BE2C (cell line): ENCODE measurements at regions not wholly inside any gene's neighbourhood (a gene's known extent, or its start where the extent isn't known, plus 50 kb on each side); places are given as distances from the start of the nearest gene placed in this dataset.

Source experiments
- DNase-seq: peaks from one replicate; pipeline ENCODE4 v3.0.0-alpha.2; 2020
- H3K27me3 ChIP-seq: fragments of 250-450 bp; sonication (Bioruptor Pico); 2 replicates; pipeline ENCODE4 v1.5.1; 2020; ENCODE audit warnings: mild to moderate bottlenecking
- H3K36me3 ChIP-seq: fragments of 250-450 bp; sonication (Bioruptor Pico); 2 replicates; pipeline ENCODE4 v1.5.1; 2020; ENCODE audit warnings: mild to moderate bottlenecking
- H3K4me1 ChIP-seq: fragments of 250-450 bp; sonication (Bioruptor Pico); 2 replicates; pipeline ENCODE4 v1.5.1; 2020
- H3K4me3 ChIP-seq: 2 replicates; pipeline ENCODE4 v1.5.1; 2011; ENCODE audit warnings: low read depth, low read length
- H3K9me3 ChIP-seq: fragments of 250-450 bp; sonication (Bioruptor Pico); 2 replicates; pipeline ENCODE4 v1.5.1; 2020
- TF ChIP-seq, protein P1 (sequence below): IDR thresholded peaks from 2 replicates; pipeline ENCODE4 v1.5.1; 2012; ENCODE audit warnings: mild to moderate bottlenecking, low read depth, low read length

DNA sequence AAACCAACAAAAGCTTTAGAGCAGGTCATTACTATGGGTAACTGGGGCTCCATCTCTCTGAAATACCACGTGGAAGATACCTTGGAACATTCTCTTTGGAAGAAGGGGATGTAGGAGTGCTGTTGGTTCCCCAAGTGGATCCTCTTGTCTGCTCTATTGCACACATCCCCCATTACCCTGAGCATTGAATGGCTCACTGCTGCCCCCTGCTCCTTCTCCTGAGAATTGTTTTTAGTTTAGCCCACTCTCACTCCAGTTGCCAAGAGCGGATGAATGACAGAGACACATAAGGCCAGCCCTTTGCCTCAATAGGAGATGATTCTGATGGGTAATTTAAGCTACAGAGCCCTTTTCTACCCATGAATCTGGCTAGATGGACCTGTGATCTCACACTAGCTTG, 135.6 kb upstream of the SUCLG2 start:
- Histone ChIP-seq H3K9me3 (no peaks in the 10 kb centered on the region), H3K27me3 (no peaks in the 10 kb centered on the region), H3K36me3 (no peaks in the 10 kb centered on the region), H3K4me3 (no peak overlapping the region), H3K4me1 (no peaks in the 10 kb centered on the region)
- TF ChIP-seq, protein P1, sequence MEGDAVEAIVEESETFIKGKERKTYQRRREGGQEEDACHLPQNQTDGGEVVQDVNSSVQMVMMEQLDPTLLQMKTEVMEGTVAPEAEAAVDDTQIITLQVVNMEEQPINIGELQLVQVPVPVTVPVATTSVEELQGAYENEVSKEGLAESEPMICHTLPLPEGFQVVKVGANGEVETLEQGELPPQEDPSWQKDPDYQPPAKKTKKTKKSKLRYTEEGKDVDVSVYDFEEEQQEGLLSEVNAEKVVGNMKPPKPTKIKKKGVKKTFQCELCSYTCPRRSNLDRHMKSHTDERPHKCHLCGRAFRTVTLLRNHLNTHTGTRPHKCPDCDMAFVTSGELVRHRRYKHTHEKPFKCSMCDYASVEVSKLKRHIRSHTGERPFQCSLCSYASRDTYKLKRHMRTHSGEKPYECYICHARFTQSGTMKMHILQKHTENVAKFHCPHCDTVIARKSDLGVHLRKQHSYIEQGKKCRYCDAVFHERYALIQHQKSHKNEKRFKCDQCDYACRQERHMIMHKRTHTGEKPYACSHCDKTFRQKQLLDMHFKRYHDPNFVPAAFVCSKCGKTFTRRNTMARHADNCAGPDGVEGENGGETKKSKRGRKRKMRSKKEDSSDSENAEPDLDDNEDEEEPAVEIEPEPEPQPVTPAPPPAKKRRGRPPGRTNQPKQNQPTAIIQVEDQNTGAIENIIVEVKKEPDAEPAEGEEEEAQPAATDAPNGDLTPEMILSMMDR, result peak; percentile 76
- DNase-seq, result peak; percentile 46

DNA sequence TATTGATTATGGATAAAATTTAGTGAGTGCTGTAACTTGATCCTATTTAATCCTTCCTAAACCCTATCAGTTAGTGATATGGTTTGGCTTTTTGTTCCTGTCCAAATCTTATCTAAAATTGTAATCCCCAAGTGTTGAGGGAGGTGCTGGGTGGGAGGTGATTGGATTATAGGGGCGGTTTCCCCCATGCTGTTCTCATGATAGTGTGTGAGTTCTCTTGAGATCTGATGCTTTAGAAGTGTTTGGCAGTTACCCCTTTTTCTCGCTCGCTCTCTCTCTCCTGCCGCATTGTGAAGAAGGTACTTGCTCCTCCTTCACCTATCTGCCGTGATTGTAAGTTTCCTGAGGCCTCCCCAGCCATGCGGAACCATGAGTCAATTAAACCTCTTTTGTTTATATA, 134.0 kb upstream of the SUCLG2 start:
- H3K36me3 ChIP-seq, result no peaks in the 10 kb centered on the region
- TF ChIP-seq, protein P1, result no peak
- H3K4me1 ChIP-seq, result no peaks in the 10 kb centered on the region
- no peak overlapping the region for H3K4me3 ChIP-seq
- no peak for DNase-seq
- no peaks in the 10 kb centered on the region for H3K27me3 ChIP-seq
- no peaks in the 10 kb centered on the region for H3K9me3 ChIP-seq

DNA sequence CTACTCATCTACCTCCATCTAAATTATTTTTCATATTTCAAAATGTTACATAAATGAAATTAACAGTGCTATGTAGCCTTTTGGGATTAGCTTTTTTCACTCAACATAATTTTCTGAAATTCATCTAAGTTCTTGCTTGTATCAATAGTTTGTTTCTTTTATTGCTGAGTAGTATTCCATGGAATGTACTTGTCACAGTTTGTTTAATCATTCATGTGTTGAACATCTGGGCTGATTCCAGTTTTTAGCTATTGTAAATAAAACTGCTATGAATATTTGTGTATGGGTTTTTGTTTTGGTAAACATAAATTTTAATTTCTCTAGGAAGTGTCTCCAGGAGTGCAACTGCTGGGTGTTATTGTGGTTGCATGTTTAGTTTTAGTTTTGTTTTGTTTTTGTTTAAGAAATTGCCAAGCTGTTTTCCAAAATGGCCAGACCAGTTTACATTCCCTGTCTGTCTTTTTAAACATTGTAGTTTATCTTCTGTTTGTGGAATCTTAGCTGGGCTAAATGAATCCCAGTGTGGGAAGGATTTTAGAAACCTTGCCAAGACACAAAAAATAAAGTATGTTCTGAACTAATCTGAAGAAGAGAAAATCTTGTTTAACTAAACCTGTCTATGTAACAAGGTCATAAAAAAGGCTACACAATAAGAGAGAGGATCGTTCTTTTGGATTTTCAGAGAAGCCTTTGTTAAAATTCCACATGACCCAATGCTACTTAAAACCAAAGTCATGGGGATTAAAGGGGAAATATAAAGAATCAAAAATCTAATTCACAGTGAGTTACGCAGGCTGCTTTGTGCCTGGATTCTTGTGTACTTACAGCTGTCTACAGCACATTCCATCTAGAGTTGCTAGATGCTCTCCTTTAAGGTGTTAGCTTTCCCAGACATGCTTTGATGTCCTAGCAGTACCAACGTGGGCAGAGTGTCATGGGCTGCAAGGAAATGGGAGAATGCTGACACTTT, 129.2 kb upstream of the SUCLG2 start:
- TF ChIP-seq, protein P1, result no peak
- Histone ChIP-seq H3K4me3 (no peak overlapping the region), H3K9me3 (no peaks in the 10 kb centered on the region), H3K4me1 (no peaks in the 10 kb centered on the region), H3K36me3 (no peaks in the 10 kb centered on the region), H3K27me3 (no peaks in the 10 kb centered on the region)
- DNase-seq, result no peak

DNA sequence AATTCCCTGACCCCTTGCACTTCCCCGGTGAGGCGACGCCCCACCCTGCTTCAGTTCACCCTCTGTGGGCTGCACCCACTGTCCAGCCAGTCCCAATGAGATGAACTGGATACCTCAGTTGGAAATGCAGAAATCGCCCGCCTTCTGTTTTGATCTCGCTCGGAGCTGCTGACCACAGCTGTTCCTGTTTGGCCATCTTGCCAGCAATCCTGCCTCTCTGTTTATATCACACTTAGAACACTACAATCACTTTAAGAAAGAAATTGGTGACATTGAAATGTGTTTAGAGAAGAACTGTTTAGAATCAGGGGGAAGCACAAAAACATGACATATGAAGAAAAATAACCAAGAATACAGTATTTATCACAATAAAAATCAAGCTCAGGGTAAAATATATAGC, 127.5 kb upstream of the SUCLG2 start:
- Histone ChIP-seq H3K4me1 (no peaks in the 10 kb centered on the region), H3K27me3 (no peaks in the 10 kb centered on the region), H3K4me3 (no peak overlapping the region), H3K36me3 (no peaks in the 10 kb centered on the region), H3K9me3 (no peaks in the 10 kb centered on the region)
- TF ChIP-seq, protein P1, result no peak
- DNase-seq, result no peak

DNA sequence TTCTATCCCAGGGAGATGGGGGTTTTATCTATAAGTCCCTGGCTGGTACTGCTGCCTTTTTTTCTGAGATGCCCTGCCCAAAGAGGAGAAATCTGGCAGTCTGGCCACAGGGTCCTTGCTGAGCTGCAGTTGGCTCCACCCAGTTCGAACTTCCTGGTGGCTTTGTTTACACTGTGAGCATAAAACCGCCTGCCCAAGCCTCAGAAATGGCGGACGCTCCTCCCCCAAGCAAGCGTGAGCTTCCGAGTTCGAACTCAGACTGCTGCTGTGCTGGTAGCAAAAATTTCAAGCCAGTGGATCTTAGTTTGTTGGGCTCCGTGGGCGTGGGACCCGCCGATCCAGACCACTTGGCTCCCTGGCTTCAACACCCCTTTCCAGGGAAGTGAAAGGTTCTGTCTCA, 126.8 kb upstream of the SUCLG2 start:
- H3K36me3 ChIP-seq, result no peaks in the 10 kb centered on the region
- no peak overlapping the region for H3K4me3 ChIP-seq
- DNase-seq, result no peak
- no peaks in the 10 kb centered on the region for H3K4me1 ChIP-seq
- no peaks in the 10 kb centered on the region for H3K9me3 ChIP-seq
- TF ChIP-seq, protein P1, result no peak
- H3K27me3 ChIP-seq, result no peaks in the 10 kb centered on the region

DNA sequence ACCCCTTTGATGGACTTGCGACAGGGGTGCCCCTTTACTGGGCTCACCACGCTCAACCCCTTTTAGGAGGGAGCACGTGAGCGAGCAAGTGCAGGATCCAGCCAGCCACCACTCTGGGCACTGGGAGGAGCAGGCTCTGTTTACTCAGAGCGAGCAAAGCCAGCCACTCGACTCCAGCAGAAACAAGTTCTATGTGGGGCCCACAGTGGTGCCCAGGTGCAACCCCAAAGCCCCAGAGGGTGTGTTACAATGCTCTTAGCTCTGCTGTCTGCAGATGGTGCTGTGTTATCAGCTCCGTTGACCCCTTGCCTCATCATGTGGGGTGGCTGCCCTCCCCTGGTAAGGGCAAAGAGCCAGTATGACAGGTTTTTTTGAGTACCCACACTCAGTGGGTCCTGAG, 120.3 kb upstream of the SUCLG2 start:
- Histone ChIP-seq H3K4me1 (no peaks in the 10 kb centered on the region), H3K36me3 (no peaks in the 10 kb centered on the region), H3K27me3 (no peaks in the 10 kb centered on the region), H3K9me3 (no peaks in the 10 kb centered on the region), H3K4me3 (no peak overlapping the region)
- TF ChIP-seq, protein P1, result no peak
- no peak for DNase-seq
